Neural crest cell (in vitro differentiated cells): ENCODE measurements at regions not wholly inside any gene's neighbourhood (a gene's known extent, or its start where the extent isn't known, plus 50 kb on each side); places are given as distances from the start of the nearest gene placed in this dataset.

Experiments
- DNase-seq: peaks from one replicate; pipeline ENCODE4 v3.0.0; 2021; ENCODE audit warnings: low read depth, mixed read lengths, low spot score
- H3K27ac Mint-ChIP-seq: one replicate; pipeline ENCODE4 v1.8.0; 2021; ENCODE audit warnings: mild to moderate bottlenecking, mixed read lengths; ENCODE audit not compliant: unreplicated experiment
- H3K27me3 Mint-ChIP-seq: 2 replicates; pipeline ENCODE4 v1.8.0; 2021; ENCODE audit warnings: low read depth, mild to moderate bottlenecking, mixed read lengths
- H3K36me3 Mint-ChIP-seq: 2 replicates; pipeline ENCODE4 v1.8.0; 2021; ENCODE audit warnings: low read depth, mild to moderate bottlenecking, mixed read lengths
- H3K4me1 Mint-ChIP-seq: 2 replicates; pipeline ENCODE4 v1.8.0; 2021; ENCODE audit warnings: mixed read lengths
- H3K4me3 Mint-ChIP-seq: one replicate; pipeline ENCODE4 v1.8.0; 2021; ENCODE audit warnings: mild to moderate bottlenecking, mixed read lengths
- H3K9me3 Mint-ChIP-seq: 2 replicates; pipeline ENCODE4 v1.8.0; 2021; ENCODE audit warnings: mixed read lengths
- TF ChIP-seq, protein P1 (sequence below): fragments of 200-600 bp; sonication (generic); conservative IDR thresholded peaks from 2 replicates; pipeline ENCODE4 v1.5.0; 2021; ENCODE audit warnings: antibody characterized with exemption, mild to moderate bottlenecking

GRCh38 chr6:217048-217659, 75.1 kb upstream of the DUSP22 start:
- peak; percentile 32 for DNase-seq
- Mint-ChIP-seq H3K4me3 (no peak overlapping the region), H3K36me3 (no peaks in the 10 kb centered on the region), H3K27me3 (peaks cover 4% of the 10 kb centered on the region), H3K9me3 (peaks cover 8% of the 10 kb centered on the region), H3K4me1 (peaks cover 18% of the 10 kb centered on the region), H3K27ac (no peak overlapping the region)
- TF ChIP-seq, protein P1, sequence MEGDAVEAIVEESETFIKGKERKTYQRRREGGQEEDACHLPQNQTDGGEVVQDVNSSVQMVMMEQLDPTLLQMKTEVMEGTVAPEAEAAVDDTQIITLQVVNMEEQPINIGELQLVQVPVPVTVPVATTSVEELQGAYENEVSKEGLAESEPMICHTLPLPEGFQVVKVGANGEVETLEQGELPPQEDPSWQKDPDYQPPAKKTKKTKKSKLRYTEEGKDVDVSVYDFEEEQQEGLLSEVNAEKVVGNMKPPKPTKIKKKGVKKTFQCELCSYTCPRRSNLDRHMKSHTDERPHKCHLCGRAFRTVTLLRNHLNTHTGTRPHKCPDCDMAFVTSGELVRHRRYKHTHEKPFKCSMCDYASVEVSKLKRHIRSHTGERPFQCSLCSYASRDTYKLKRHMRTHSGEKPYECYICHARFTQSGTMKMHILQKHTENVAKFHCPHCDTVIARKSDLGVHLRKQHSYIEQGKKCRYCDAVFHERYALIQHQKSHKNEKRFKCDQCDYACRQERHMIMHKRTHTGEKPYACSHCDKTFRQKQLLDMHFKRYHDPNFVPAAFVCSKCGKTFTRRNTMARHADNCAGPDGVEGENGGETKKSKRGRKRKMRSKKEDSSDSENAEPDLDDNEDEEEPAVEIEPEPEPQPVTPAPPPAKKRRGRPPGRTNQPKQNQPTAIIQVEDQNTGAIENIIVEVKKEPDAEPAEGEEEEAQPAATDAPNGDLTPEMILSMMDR = peak; percentile 56

- H3K9me3 Mint-ChIP-seq = peaks cover 5% of the 10 kb centered on the region
- no peak overlapping the region for H3K27ac Mint-ChIP-seq
- no peaks in the 10 kb centered on the region for H3K36me3 Mint-ChIP-seq
- TF ChIP-seq, protein P1 = no peak
- H3K4me1 Mint-ChIP-seq = peaks cover 18% of the 10 kb centered on the region
- DNase-seq = no peak
- no peak overlapping the region for H3K4me3 Mint-ChIP-seq
- H3K27me3 Mint-ChIP-seq = no peaks in the 10 kb centered on the region
Measured at GRCh38 chr6:218153-219018, 73.9 kb upstream of the DUSP22 start.

- Mint-ChIP-seq H3K27me3 (no peaks in the 10 kb centered on the region), H3K36me3 (no peaks in the 10 kb centered on the region)
- no peak for DNase-seq
Measured at GRCh38 chr6:219019-219570, 73.2 kb upstream of the DUSP22 start.

GRCh38 chr6:219641-220198, 72.6 kb upstream of the DUSP22 start:
- Mint-ChIP-seq H3K9me3 (no peaks in the 10 kb centered on the region), H3K4me3 (no peak overlapping the region), H3K27me3 (no peaks in the 10 kb centered on the region), H3K36me3 (no peaks in the 10 kb centered on the region), H3K27ac (peak overlapping the region; percentile 59), H3K4me1 (peaks cover 18% of the 10 kb centered on the region)
- DNase-seq = peak; percentile 20
- TF ChIP-seq, protein P1 = no peak

More at GRCh38 chr6:219019-219570, 73.2 kb upstream of the DUSP22 start:
- TF ChIP-seq, protein P1 = no peak
- Mint-ChIP-seq H3K27ac (no peak overlapping the region), H3K4me1 (peaks cover 18% of the 10 kb centered on the region), H3K4me3 (no peak overlapping the region), H3K9me3 (peaks cover 2% of the 10 kb centered on the region)

GRCh38 chr6:220312-220711, 72.0 kb upstream of the DUSP22 start:
- no peaks in the 10 kb centered on the region for H3K9me3 Mint-ChIP-seq
- H3K4me1 Mint-ChIP-seq = peaks cover 18% of the 10 kb centered on the region
- DNase-seq = no peak
- no peak overlapping the region for H3K4me3 Mint-ChIP-seq
- no peak overlapping the region for H3K27ac Mint-ChIP-seq
- H3K27me3 Mint-ChIP-seq = no peaks in the 10 kb centered on the region
- TF ChIP-seq, protein P1 = no peak
- H3K36me3 Mint-ChIP-seq = no peaks in the 10 kb centered on the region
